ENCODE measurements at regions not wholly inside any gene's neighbourhood (a gene's known extent, or its start where the extent isn't known, plus 50 kb on each side); places are given as distances from the start of the nearest gene placed in this dataset.

DNA sequence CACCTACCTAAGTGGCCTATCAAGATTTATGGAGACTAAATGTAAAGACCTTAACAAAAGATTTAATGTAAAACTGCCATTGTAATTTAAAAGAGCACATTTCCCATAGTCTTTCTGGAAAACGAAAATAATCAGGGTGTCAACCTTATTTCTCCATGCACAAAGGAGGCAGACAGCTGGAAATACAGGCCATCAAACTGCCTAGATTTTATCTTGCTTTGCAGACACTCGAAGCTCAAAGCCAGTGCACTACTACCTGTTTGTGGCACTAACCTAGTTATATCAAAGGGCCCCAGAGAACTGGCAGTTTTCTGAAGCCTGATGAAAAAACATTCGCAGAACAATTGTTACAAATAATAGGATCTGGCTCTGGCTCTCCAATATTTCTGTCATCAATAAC, 863.9 kb downstream of the STPG2 start:
- no peak for TF ChIP-seq ZNF274 (IDR thresholded peaks at IDR 0.05; ENCODE audit: low read depth, low read length)
- TF ChIP-seq YY1 (IDR thresholded peaks at IDR 0.05; ENCODE audit: insufficient read depth, insufficient read length), result no peak
